ENCODE measurements at regions not wholly inside any gene's neighbourhood (a gene's known extent, or its start where the extent isn't known, plus 50 kb on each side); places are given as distances from the start of the nearest gene placed in this dataset.
"Not testable (repeated sequence)": the region's sequence is repeated elsewhere in the genome, so short reads cannot be mapped to it uniquely, and the experiment has no call there.

GRCh38 chr2:14881651-14882327, 249.3 kb downstream of the LRATD1 start:
- Histone ChIP-seq H3K27me3 (ENCODE audit: control insufficient read depth, insufficient read depth, low read length) (no peaks in the 10 kb centered on the region), H3K36me3 (ENCODE audit: control insufficient read depth, insufficient read depth, low read length) (no peaks in the 10 kb centered on the region), H3K9me3 (ENCODE audit: control insufficient read depth, insufficient read depth, low read depth, low read length) (no peaks in the 10 kb centered on the region), H3K4me1 (ENCODE audit: control insufficient read depth, insufficient read depth, low read length) (no peaks in the 10 kb centered on the region), H3K27ac (ENCODE audit: low read depth, low read length) (no peak overlapping the region), H3K4me3 (ENCODE audit: low read depth, low read length) (no peak overlapping the region), H3K9ac (ENCODE audit: low read length) (no peak overlapping the region)

DNA sequence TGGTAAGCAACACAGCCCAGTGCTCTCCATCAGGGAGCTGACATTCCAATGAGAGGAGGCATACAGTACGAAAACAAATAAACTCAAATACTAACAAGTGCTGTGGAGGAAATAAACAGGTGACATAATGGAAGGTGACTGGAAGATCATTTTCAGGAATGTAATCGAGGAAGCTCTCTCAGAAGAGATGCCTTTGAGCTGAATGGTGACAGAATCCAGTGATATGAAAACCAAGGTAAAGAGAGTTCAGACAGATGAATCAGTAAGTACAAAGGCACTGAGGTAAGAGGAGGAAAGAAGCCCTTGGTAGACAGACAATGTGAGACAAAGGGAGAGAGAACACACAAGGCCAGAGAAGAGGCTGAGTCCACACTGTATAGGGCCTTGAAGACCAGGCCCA, 252.1 kb downstream of the LRATD1 start:
- no peak overlapping the region for H3K9ac ChIP-seq (ENCODE audit: low read length)
- no peaks in the 10 kb centered on the region for H3K27me3 ChIP-seq (ENCODE audit: control insufficient read depth, insufficient read depth, low read length)
- no peak overlapping the region for H3K27ac ChIP-seq (ENCODE audit: low read depth, low read length)
- no peaks in the 10 kb centered on the region for H3K9me3 ChIP-seq (ENCODE audit: control insufficient read depth, insufficient read depth, low read depth, low read length)
- no peak overlapping the region for H3K4me3 ChIP-seq (ENCODE audit: low read depth, low read length)
- no peaks in the 10 kb centered on the region for H3K36me3 ChIP-seq (ENCODE audit: control insufficient read depth, insufficient read depth, low read length)
- H3K4me1 ChIP-seq (ENCODE audit: control insufficient read depth, insufficient read depth, low read length) = no peaks in the 10 kb centered on the region

DNA sequence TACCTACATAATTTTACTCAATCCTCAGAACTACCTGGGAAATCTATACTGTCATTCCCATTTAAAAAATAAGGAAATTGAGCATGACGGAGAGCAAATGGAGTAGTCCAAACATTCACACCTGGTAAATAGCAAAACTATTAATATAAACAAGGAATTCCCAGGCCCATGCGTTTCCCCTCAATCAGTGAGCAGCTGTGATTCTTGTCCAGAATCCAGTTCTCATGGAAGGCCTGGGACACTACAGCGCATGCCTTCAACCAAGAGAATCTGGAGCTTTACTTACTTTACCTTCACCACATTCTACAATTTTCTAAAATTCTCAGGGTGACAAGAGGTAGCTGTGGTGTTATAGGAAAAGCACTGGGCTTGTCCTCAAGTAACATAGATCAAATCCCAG, 259.0 kb downstream of the LRATD1 start:
- H3K27ac ChIP-seq (ENCODE audit: low read depth, low read length) = no peak overlapping the region
- no peak overlapping the region for H3K9ac ChIP-seq (ENCODE audit: low read length)
- no peak overlapping the region for H3K4me3 ChIP-seq (ENCODE audit: low read depth, low read length)
- H3K36me3 ChIP-seq (ENCODE audit: control insufficient read depth, insufficient read depth, low read length) = no peaks in the 10 kb centered on the region
- no peaks in the 10 kb centered on the region for H3K27me3 ChIP-seq (ENCODE audit: control insufficient read depth, insufficient read depth, low read length)
- no peaks in the 10 kb centered on the region for H3K9me3 ChIP-seq (ENCODE audit: control insufficient read depth, insufficient read depth, low read depth, low read length)
- peaks cover 2% of the 10 kb centered on the region; the same call in 1 of the 2 replicates for H3K4me1 ChIP-seq (ENCODE audit: control insufficient read depth, insufficient read depth, low read length)

- Histone ChIP-seq H3K36me3 (ENCODE audit: control insufficient read depth, insufficient read depth, low read length) (no peaks in the 10 kb centered on the region), H3K4me1 (ENCODE audit: control insufficient read depth, insufficient read depth, low read length) (peaks cover 5% of the 10 kb centered on the region; the same call in 1 of the 2 replicates), H3K27ac (ENCODE audit: low read depth, low read length) (no peak overlapping the region), H3K9me3 (ENCODE audit: control insufficient read depth, insufficient read depth, low read depth, low read length) (no peaks in the 10 kb centered on the region), H3K4me3 (ENCODE audit: low read depth, low read length) (no peak overlapping the region), H3K9ac (ENCODE audit: low read length) (no peak overlapping the region), H3K27me3 (ENCODE audit: control insufficient read depth, insufficient read depth, low read length) (no peaks in the 10 kb centered on the region)
Observed at GRCh38 chr2:14896330-14897030, 264.0 kb downstream of the LRATD1 start.

GRCh38 chr2:14899621-14900414, 267.3 kb downstream of the LRATD1 start:
- no peak overlapping the region for H3K9ac ChIP-seq (ENCODE audit: low read length)
- peaks cover 5% of the 10 kb centered on the region for H3K4me1 ChIP-seq (ENCODE audit: control insufficient read depth, insufficient read depth, low read length)
- H3K27ac ChIP-seq (ENCODE audit: low read depth, low read length) = no peak overlapping the region
- H3K27me3 ChIP-seq (ENCODE audit: control insufficient read depth, insufficient read depth, low read length) = no peaks in the 10 kb centered on the region
- no peaks in the 10 kb centered on the region for H3K9me3 ChIP-seq (ENCODE audit: control insufficient read depth, insufficient read depth, low read depth, low read length)
- no peak overlapping the region for H3K4me3 ChIP-seq (ENCODE audit: low read depth, low read length)
- no peaks in the 10 kb centered on the region for H3K36me3 ChIP-seq (ENCODE audit: control insufficient read depth, insufficient read depth, low read length)

DNA sequence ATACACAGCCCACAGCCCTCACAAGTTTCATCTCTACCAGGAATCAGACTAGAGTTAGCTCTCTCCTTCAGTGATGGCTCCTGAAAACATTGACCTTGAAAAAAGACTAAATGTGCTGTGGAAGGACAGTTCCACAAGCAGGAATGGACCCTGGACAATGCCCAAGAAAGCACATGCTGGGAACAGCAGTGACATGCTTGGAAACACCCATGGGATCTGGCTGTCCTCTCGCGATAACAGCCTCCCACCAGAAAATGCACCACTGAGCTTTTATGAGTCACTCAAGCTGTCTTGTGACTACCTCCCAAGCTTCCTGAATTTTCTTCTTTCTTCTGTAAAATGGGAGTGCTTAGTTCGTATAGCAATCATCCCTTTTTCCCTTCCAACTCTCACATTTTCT, 269.2 kb downstream of the LRATD1 start:
- Histone ChIP-seq H3K4me3 (ENCODE audit: low read depth, low read length) (no peak overlapping the region), H3K27me3 (ENCODE audit: control insufficient read depth, insufficient read depth, low read length) (no peaks in the 10 kb centered on the region), H3K27ac (ENCODE audit: low read depth, low read length) (no peak overlapping the region), H3K9me3 (ENCODE audit: control insufficient read depth, insufficient read depth, low read depth, low read length) (no peaks in the 10 kb centered on the region), H3K36me3 (ENCODE audit: control insufficient read depth, insufficient read depth, low read length) (no peaks in the 10 kb centered on the region), H3K4me1 (ENCODE audit: control insufficient read depth, insufficient read depth, low read length) (peaks cover 1% of the 10 kb centered on the region; the same call in 1 of the 2 replicates), H3K9ac (ENCODE audit: low read length) (no peak overlapping the region)

DNA sequence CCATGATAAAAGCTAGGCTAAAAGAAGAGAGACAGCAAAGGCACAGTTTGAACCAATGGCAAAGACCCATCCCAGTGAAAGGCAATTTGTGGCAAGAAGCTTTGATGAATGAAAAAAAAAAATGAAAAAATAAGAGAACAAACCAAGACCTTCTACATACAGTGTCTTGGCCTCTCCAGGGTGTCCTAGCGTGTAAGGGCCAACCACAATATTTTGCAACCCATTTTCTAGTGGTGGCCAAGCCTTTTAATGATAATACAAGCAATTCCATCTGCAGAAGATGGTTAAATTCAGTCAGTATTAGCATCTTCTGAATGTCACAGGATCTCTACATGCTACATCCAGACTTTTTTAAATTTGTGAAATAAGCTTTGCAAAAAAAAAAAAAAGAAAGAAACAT, 270.4 kb downstream of the LRATD1 start:
- H3K27ac ChIP-seq (ENCODE audit: low read depth, low read length) = no peak overlapping the region
- no peaks in the 10 kb centered on the region for H3K9me3 ChIP-seq (ENCODE audit: control insufficient read depth, insufficient read depth, low read depth, low read length)
- H3K4me3 ChIP-seq (ENCODE audit: low read depth, low read length) = no peak overlapping the region
- no peaks in the 10 kb centered on the region; the same call in 1 of the 2 replicates for H3K4me1 ChIP-seq (ENCODE audit: control insufficient read depth, insufficient read depth, low read length)
- H3K9ac ChIP-seq (ENCODE audit: low read length) = no peak overlapping the region
- no peaks in the 10 kb centered on the region for H3K36me3 ChIP-seq (ENCODE audit: control insufficient read depth, insufficient read depth, low read length)
- no peaks in the 10 kb centered on the region for H3K27me3 ChIP-seq (ENCODE audit: control insufficient read depth, insufficient read depth, low read length)

DNA sequence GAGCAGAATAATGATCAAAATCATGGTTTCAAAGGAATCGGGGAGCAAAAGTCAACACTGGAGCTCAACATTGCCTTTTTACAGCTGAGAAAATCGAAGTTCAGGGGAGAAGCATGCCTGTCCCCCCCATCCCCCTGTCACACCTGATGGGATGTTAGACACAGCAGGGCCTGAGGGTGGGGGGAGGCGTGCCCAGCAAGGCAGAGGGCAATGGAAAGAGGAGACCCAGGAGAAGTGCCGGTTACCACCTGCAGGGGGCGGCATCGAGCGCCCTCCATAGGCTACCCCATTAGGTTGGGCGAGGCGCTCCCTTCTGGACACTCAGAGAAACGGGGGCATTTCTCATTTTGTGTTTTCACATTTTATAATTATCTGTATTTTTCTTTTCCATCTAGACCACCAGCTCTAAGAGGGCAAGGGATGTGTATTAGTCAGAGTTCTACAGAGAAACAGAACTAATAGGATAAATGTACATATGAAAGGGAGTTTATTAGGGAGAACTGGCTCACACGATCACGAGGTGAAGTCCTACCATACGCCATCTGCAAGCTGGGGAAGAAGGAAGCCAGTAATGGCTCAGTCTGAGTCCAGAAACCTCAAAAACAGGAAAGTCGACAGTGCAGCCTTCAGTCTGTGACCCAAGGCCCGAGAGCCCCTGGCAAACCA, 271.3 kb downstream of the LRATD1 start:
- Histone ChIP-seq H3K9ac (ENCODE audit: low read length) (no peak overlapping the region), H3K36me3 (ENCODE audit: control insufficient read depth, insufficient read depth, low read length) (no peaks in the 10 kb centered on the region), H3K4me3 (ENCODE audit: low read depth, low read length) (no peak overlapping the region), H3K27ac (ENCODE audit: low read depth, low read length) (no peak overlapping the region), H3K27me3 (ENCODE audit: control insufficient read depth, insufficient read depth, low read length) (no peaks in the 10 kb centered on the region), H3K9me3 (ENCODE audit: control insufficient read depth, insufficient read depth, low read depth, low read length) (no peaks in the 10 kb centered on the region), H3K4me1 (ENCODE audit: control insufficient read depth, insufficient read depth, low read length) (peaks cover 3% of the 10 kb centered on the region)

DNA sequence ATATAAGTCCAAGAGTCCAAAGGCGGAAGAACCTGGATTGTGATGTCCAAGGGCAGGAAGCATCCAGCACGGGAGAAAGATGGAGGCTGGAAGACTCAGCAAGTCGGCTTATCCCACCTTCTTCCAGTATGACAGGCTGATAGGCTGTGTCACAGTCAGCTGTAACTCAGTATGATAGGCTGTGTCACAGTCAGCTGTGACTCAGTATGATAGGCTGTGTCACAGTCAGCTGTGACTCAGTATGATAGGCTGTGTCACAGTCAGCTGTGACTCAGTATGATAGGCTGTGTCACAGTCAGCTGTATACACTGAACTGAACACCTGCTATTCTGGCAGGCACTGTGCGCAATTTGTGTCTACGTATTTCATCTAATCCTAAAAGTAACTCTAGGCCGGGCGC, 271.9 kb downstream of the LRATD1 start:
- H3K4me3 ChIP-seq (ENCODE audit: low read depth, low read length); H3K9ac ChIP-seq (ENCODE audit: low read length): not testable (repeated sequence)

GRCh38 chr2:14905571-14905970, 273.1 kb downstream of the LRATD1 start:
- Histone ChIP-seq H3K27me3 (ENCODE audit: control insufficient read depth, insufficient read depth, low read length) (no peaks in the 10 kb centered on the region), H3K36me3 (ENCODE audit: control insufficient read depth, insufficient read depth, low read length) (no peaks in the 10 kb centered on the region), H3K4me1 (ENCODE audit: control insufficient read depth, insufficient read depth, low read length) (peaks cover 3% of the 10 kb centered on the region)

More for the DNA sequence above, 271.9 kb downstream of the LRATD1 start:
- H3K36me3 ChIP-seq (ENCODE audit: control insufficient read depth, insufficient read depth, low read length); H3K9me3 ChIP-seq (ENCODE audit: control insufficient read depth, insufficient read depth, low read depth, low read length); H3K27ac ChIP-seq (ENCODE audit: low read depth, low read length); H3K4me1 ChIP-seq (ENCODE audit: control insufficient read depth, insufficient read depth, low read length); H3K27me3 ChIP-seq (ENCODE audit: control insufficient read depth, insufficient read depth, low read length): not testable (repeated sequence)

More at GRCh38 chr2:14905571-14905970, 273.1 kb downstream of the LRATD1 start:
- Histone ChIP-seq H3K9me3 (ENCODE audit: control insufficient read depth, insufficient read depth, low read depth, low read length) (no peaks in the 10 kb centered on the region), H3K9ac (ENCODE audit: low read length) (no peak overlapping the region), H3K27ac (ENCODE audit: low read depth, low read length) (no peak overlapping the region), H3K4me3 (ENCODE audit: low read depth, low read length) (no peak overlapping the region)
